Fibroblast of lung (primary cell): ENCODE measurements at regions not wholly inside any gene's neighbourhood (a gene's known extent, or its start where the extent isn't known, plus 50 kb on each side); places are given as distances from the start of the nearest gene placed in this dataset.

Source experiments
- DNase-seq, 2 donors: peaks; one replicate each; pipeline versions ENCODE4 v3.0.0 to v3.0.0-alpha.2; 2010; ENCODE audit warnings: low read depth in 2 of 2
- H2AFZ ChIP-seq: 2 replicates; pipeline ENCODE4 v1.5.1; 2012; ENCODE audit warnings: low read length, control low read depth, inconsistent platforms
- H3K27ac ChIP-seq: 2 replicates; pipeline ENCODE4 v1.5.1; 2011; ENCODE audit warnings: low read length, control low read depth; ENCODE audit not compliant: insufficient read depth
- H3K27me3 ChIP-seq: 2 replicates; pipeline ENCODE4 v1.5.1; 2011; ENCODE audit warnings: mild to moderate bottlenecking, low read length; ENCODE audit not compliant: control insufficient read depth, insufficient read depth
- H3K36me3 ChIP-seq: 2 replicates; pipeline ENCODE4 v1.5.1; 2011; ENCODE audit warnings: low read length; ENCODE audit not compliant: control insufficient read depth, insufficient read depth
- H3K4me1 ChIP-seq: 2 replicates; pipeline ENCODE4 v1.5.1; 2011; ENCODE audit warnings: low read length; ENCODE audit not compliant: control insufficient read depth, insufficient read depth; ENCODE audit errors: extremely low read depth
- H3K4me2 ChIP-seq: 2 replicates; pipeline ENCODE4 v1.5.1; 2011; ENCODE audit warnings: low read length, control low read depth; ENCODE audit not compliant: insufficient read depth; ENCODE audit errors: extremely low read depth
- H3K4me3 ChIP-seq, 4 experiments: fragments of 200-600 bp in 1 of 4; sonication (generic) in 1 of 4; replicated peaks in 1 of 4; 2 replicates each; pipeline ENCODE4 v1.5.1; 2011 to 2016; ENCODE audit warnings: low read length in 4 of 4, low read depth in 3 of 4, mild to moderate bottlenecking in 3 of 4, control low read depth in 2 of 4, inconsistent platforms in 1 of 4, mixed read lengths in 1 of 4; ENCODE audit not compliant: insufficient read depth in 1 of 4; ENCODE audit errors: control extremely low read depth in 1 of 4
- H3K79me2 ChIP-seq: 2 replicates; pipeline ENCODE4 v1.5.1; 2012; ENCODE audit warnings: mild to moderate bottlenecking, low read length, inconsistent platforms; ENCODE audit not compliant: control insufficient read depth, insufficient read depth
- H3K9ac ChIP-seq: 2 replicates; pipeline ENCODE4 v1.5.1; 2011; ENCODE audit warnings: mild to moderate bottlenecking, low read length, control low read depth; ENCODE audit not compliant: insufficient read depth
- H3K9me3 ChIP-seq: 2 replicates; pipeline ENCODE4 v1.5.1; 2012; ENCODE audit warnings: low read depth, low read length; ENCODE audit not compliant: control insufficient read depth, insufficient read depth
- H4K20me1 ChIP-seq: 2 replicates; pipeline ENCODE4 v1.5.1; 2011; ENCODE audit warnings: low read length; ENCODE audit not compliant: control insufficient read depth, insufficient read depth; ENCODE audit errors: extremely low read depth
- EZH2 ChIP-seq: IDR thresholded peaks from 2 replicates; pipeline ENCODE4 v1.5.1; 2012; ENCODE audit warnings: low read length, control low read depth, mild to moderate bottlenecking; ENCODE audit errors: missing control alignments
- TF ChIP-seq, protein P1 (sequence below), 2 donors: IDR thresholded peaks in 1 of 2; conservative IDR thresholded peaks in 1 of 2; 1 replicate in 1 of 2; 2 replicates in 1 of 2; pipeline ENCODE4 v1.5.1; 2011 to 2012; ENCODE audit warnings: low read length in 2 of 2, control low read depth in 1 of 2, inconsistent platforms in 1 of 2, low read depth in 1 of 2, mild to moderate bottlenecking in 1 of 2

DNA sequence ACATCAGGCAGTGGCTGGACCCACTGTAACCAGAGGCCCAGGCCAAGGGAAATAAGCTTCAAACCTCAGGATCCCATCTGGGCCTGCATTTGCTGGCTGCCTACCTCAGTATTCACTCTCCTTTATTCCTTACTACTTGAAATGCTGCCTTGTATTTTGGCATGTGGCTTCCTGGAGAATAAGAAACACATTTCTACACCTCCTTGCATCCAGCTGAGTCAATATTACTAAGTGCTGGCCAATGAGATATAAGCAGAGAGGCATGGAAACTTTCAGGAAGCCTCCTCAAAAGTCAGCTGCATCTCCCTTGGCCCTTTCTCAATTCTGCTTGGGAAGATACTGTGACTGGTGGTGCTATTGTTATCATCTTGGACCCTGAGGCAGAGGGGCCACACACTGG lies 59.8 kb upstream of the RELL1 start:
- no peak overlapping the region for H2AFZ ChIP-seq
- no peaks in the 10 kb centered on the region for H3K9me3 ChIP-seq
- no peaks in the 10 kb centered on the region for H3K27me3 ChIP-seq
- peak in 1 of 2 donors; percentile 6 for DNase-seq
- H3K4me2 ChIP-seq = no peak overlapping the region
- H3K79me2 ChIP-seq = no peaks in the 10 kb centered on the region
- TF ChIP-seq EZH2 = no peak
- TF ChIP-seq, protein P1, sequence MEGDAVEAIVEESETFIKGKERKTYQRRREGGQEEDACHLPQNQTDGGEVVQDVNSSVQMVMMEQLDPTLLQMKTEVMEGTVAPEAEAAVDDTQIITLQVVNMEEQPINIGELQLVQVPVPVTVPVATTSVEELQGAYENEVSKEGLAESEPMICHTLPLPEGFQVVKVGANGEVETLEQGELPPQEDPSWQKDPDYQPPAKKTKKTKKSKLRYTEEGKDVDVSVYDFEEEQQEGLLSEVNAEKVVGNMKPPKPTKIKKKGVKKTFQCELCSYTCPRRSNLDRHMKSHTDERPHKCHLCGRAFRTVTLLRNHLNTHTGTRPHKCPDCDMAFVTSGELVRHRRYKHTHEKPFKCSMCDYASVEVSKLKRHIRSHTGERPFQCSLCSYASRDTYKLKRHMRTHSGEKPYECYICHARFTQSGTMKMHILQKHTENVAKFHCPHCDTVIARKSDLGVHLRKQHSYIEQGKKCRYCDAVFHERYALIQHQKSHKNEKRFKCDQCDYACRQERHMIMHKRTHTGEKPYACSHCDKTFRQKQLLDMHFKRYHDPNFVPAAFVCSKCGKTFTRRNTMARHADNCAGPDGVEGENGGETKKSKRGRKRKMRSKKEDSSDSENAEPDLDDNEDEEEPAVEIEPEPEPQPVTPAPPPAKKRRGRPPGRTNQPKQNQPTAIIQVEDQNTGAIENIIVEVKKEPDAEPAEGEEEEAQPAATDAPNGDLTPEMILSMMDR (conservative IDR thresholded peaks at IDR 0.05 in 1 of 2, IDR thresholded peaks at IDR 0.05 in 1 of 2; ENCODE audit: low read depth in 1 of 2, low read length in 2 of 2) = no peak
- H3K4me1 ChIP-seq = no peaks in the 10 kb centered on the region
- H3K4me3 ChIP-seq = no peak overlapping the region
- H4K20me1 ChIP-seq = no peaks in the 10 kb centered on the region
- H3K36me3 ChIP-seq = no peaks in the 10 kb centered on the region
- H3K9ac ChIP-seq = no peak overlapping the region
- H3K27ac ChIP-seq = no peak overlapping the region

DNA sequence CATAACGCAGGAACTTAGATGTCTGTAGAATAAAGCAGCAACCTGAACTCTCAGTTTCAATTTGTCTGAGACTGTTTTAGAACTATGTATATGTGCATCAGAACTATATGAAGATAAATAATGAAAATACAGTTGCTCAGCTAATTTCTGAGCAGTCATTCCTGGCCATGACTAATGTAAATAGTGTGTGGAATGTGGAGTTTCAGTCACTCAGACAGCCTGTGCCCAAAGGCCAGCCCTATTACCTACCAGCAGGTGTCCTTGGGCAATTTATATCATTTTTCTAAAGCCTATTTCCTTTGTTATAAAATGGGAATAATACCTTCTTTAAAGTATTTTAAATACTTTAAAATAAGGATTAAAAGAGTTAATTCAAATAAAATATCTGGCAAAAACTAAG lies 56.0 kb upstream of the RELL1 start:
- Histone ChIP-seq H3K36me3 (no peaks in the 10 kb centered on the region), H3K4me2 (no peak overlapping the region), H3K27ac (no peak overlapping the region), H2AFZ (no peak overlapping the region), H3K4me3 (no peak overlapping the region), H3K9me3 (no peaks in the 10 kb centered on the region), H4K20me1 (no peaks in the 10 kb centered on the region), H3K79me2 (no peaks in the 10 kb centered on the region), H3K9ac (no peak overlapping the region), H3K4me1 (no peaks in the 10 kb centered on the region), H3K27me3 (no peaks in the 10 kb centered on the region)
- no peak for DNase-seq
- TF ChIP-seq, protein P1 (conservative IDR thresholded peaks at IDR 0.05 in 1 of 2, IDR thresholded peaks at IDR 0.05 in 1 of 2; ENCODE audit: low read depth in 1 of 2, low read length in 2 of 2) = no peak
- no peak for TF ChIP-seq EZH2

DNA sequence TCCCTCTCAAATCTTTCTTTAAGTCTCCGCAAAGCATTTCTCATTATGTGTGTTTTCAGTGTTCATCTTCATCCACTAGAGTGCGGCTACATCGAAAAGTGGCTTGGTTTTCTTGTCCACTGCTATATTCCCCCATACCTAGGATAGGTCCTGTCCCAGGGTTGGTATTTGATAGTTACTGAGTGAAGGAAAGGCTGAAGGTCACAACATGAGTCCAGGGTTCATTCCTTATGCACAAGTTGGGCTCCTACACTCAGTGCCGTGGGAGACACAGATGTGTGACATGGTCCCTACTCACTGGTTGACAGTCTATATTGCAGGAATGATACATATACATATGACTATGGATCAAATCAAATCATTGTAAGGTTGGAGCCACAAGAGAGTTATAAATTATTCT lies 55.4 kb upstream of the RELL1 start:
- no peak for DNase-seq
- H4K20me1 ChIP-seq = no peaks in the 10 kb centered on the region
- TF ChIP-seq EZH2 = no peak
- TF ChIP-seq, protein P1 (conservative IDR thresholded peaks at IDR 0.05 in 1 of 2, IDR thresholded peaks at IDR 0.05 in 1 of 2; ENCODE audit: low read depth in 1 of 2, low read length in 2 of 2) = no peak
- H3K27me3 ChIP-seq = no peaks in the 10 kb centered on the region
- H3K4me2 ChIP-seq = no peak overlapping the region
- no peaks in the 10 kb centered on the region for H3K79me2 ChIP-seq
- H3K27ac ChIP-seq = no peak overlapping the region
- no peaks in the 10 kb centered on the region for H3K4me1 ChIP-seq
- no peaks in the 10 kb centered on the region for H3K9me3 ChIP-seq
- no peak overlapping the region for H3K4me3 ChIP-seq
- H2AFZ ChIP-seq = no peak overlapping the region
- H3K36me3 ChIP-seq = no peaks in the 10 kb centered on the region
- no peak overlapping the region for H3K9ac ChIP-seq
